Activated naive CD8-positive, alpha-beta T cell treated with anti-CD3 and anti-CD28 coated beads, Interleukin-2, amount 10 ng/mL, durations not matched to agents 7 days and 5 days (primary cell): ENCODE measurements at regions not wholly inside any gene's neighbourhood (a gene's known extent, or its start where the extent isn't known, plus 50 kb on each side); places are given as distances from the start of the nearest gene placed in this dataset.

Experiments used
- ATAC-seq: fragments of 150-1000 bp; cut with Tn5 transposase; one replicate; pipeline ENCODE4 v1.10.0; 2021; ENCODE audit warnings: low read depth, moderate library complexity
- POLR2A ChIA-PET: fragments of 350-600 bp; sonication (Branson Sonifier 250); formaldehyde crosslinking; loops from one replicate; lab custom pipeline; 2021; ENCODE audit warnings: antibody characterized with exemption; lab: Charles Lee
- DNase-seq: peaks from one replicate; pipeline ENCODE4 v3.0.0; 2021
- H3K27ac Mint-ChIP-seq: one replicate; pipeline ENCODE4 v1.8.0; 2022; ENCODE audit warnings: mild to moderate bottlenecking, mixed read lengths
- H3K27me3 Mint-ChIP-seq: one replicate; pipeline ENCODE4 v1.8.0; 2022; ENCODE audit warnings: mild to moderate bottlenecking, moderate library complexity, mixed read lengths
- H3K36me3 Mint-ChIP-seq: one replicate; pipeline ENCODE4 v1.8.0; 2021; ENCODE audit warnings: mild to moderate bottlenecking, mixed read lengths
- H3K4me1 Mint-ChIP-seq: one replicate; pipeline ENCODE4 v1.8.0; 2021; ENCODE audit warnings: mixed read lengths
- H3K4me3 Mint-ChIP-seq: one replicate; pipeline ENCODE4 v1.8.0; 2022; ENCODE audit warnings: mild to moderate bottlenecking, moderate library complexity, mixed read lengths
- H3K9me3 Mint-ChIP-seq: one replicate; pipeline ENCODE4 v1.8.0; 2021; ENCODE audit warnings: mixed read lengths

GRCh38 chrX:69110116-69110530 is 55.1 kb downstream of the PJA1 start:
- DNase-seq (no peak), ATAC-seq (no peak)
- Mint-ChIP-seq H3K9me3 (no peaks in the 10 kb centered on the region), H3K4me1 (peaks cover under 1% of the 10 kb centered on the region), H3K36me3 (no peaks in the 10 kb centered on the region), H3K27me3 (peaks cover 2% of the 10 kb centered on the region), H3K27ac (no peak overlapping the region), H3K4me3 (no peak overlapping the region)
- POLR2A ChIA-PET = no interaction called here

- Mint-ChIP-seq H3K27ac (no peak overlapping the region), H3K36me3 (no peaks in the 10 kb centered on the region), H3K4me3 (no peak overlapping the region), H3K27me3 (peaks cover 2% of the 10 kb centered on the region), H3K4me1 (no peaks in the 10 kb centered on the region), H3K9me3 (no peaks in the 10 kb centered on the region)
- POLR2A ChIA-PET = no interaction called here
- no peak for DNase-seq
- ATAC-seq = no peak
These were observed 55.5 kb downstream of the PJA1 start for GRCh38 chrX:69109706-69110105.

GRCh38 chrX:69109036-69109663 is 56.1 kb downstream of the PJA1 start:
- POLR2A ChIA-PET = no interaction called here
- Mint-ChIP-seq H3K4me3 (no peak overlapping the region), H3K36me3 (no peaks in the 10 kb centered on the region), H3K27ac (no peak overlapping the region), H3K27me3 (peaks cover 2% of the 10 kb centered on the region), H3K9me3 (no peaks in the 10 kb centered on the region), H3K4me1 (no peaks in the 10 kb centered on the region)
- no peak for DNase-seq
- no peak for ATAC-seq

- POLR2A ChIA-PET = no interaction called here
- H3K27me3 Mint-ChIP-seq = peaks cover 2% of the 10 kb centered on the region
- no peaks in the 10 kb centered on the region for H3K9me3 Mint-ChIP-seq
- H3K27ac Mint-ChIP-seq = no peak overlapping the region
- H3K4me3 Mint-ChIP-seq = no peak overlapping the region
- DNase-seq (no peak), ATAC-seq (no peak)
- H3K4me1 Mint-ChIP-seq = no peaks in the 10 kb centered on the region
- H3K36me3 Mint-ChIP-seq = no peaks in the 10 kb centered on the region
These were observed 57.4 kb downstream of the PJA1 start for GRCh38 chrX:69107747-69108401.

GRCh38 chrX:69107231-69107739 is 58.0 kb downstream of the PJA1 start:
- POLR2A ChIA-PET = no interaction called here
- Mint-ChIP-seq H3K27ac (no peak overlapping the region), H3K27me3 (peaks cover 2% of the 10 kb centered on the region), H3K36me3 (no peaks in the 10 kb centered on the region), H3K4me3 (no peak overlapping the region), H3K4me1 (no peaks in the 10 kb centered on the region), H3K9me3 (no peaks in the 10 kb centered on the region)
- ATAC-seq = no peak
- DNase-seq = no peak

- Mint-ChIP-seq H3K36me3 (no peaks in the 10 kb centered on the region), H3K4me3 (no peak overlapping the region), H3K9me3 (no peaks in the 10 kb centered on the region), H3K27ac (no peak overlapping the region), H3K27me3 (peaks cover 2% of the 10 kb centered on the region), H3K4me1 (no peaks in the 10 kb centered on the region)
- DNase-seq (no peak), ATAC-seq (no peak)
- POLR2A ChIA-PET = no interaction called here
These were observed 60.4 kb downstream of the PJA1 start for GRCh38 chrX:69104756-69105434.

GRCh38 chrX:69103539-69103938 is 61.7 kb downstream of the PJA1 start:
- Mint-ChIP-seq H3K9me3 (no peaks in the 10 kb centered on the region), H3K27ac (no peak overlapping the region), H3K4me1 (no peaks in the 10 kb centered on the region), H3K4me3 (no peak overlapping the region), H3K27me3 (no peaks in the 10 kb centered on the region), H3K36me3 (no peaks in the 10 kb centered on the region)
- DNase-seq (no peak), ATAC-seq (no peak)
- POLR2A ChIA-PET = no interaction called here

- ATAC-seq (no peak), DNase-seq (no peak)
- no peaks in the 10 kb centered on the region for H3K4me1 Mint-ChIP-seq
- POLR2A ChIA-PET = no interaction called here
- H3K9me3 Mint-ChIP-seq = no peaks in the 10 kb centered on the region
- no peaks in the 10 kb centered on the region for H3K36me3 Mint-ChIP-seq
- H3K4me3 Mint-ChIP-seq = no peak overlapping the region
- no peak overlapping the region for H3K27ac Mint-ChIP-seq
- no peaks in the 10 kb centered on the region for H3K27me3 Mint-ChIP-seq
These were observed 62.5 kb downstream of the PJA1 start for GRCh38 chrX:69102612-69103194.

- no peaks in the 10 kb centered on the region for H3K9me3 Mint-ChIP-seq
- no peaks in the 10 kb centered on the region for H3K36me3 Mint-ChIP-seq
- no peaks in the 10 kb centered on the region for H3K4me1 Mint-ChIP-seq
- H3K27me3 Mint-ChIP-seq = no peaks in the 10 kb centered on the region
- no peak overlapping the region for H3K27ac Mint-ChIP-seq
- DNase-seq (no peak), ATAC-seq (no peak)
- no peak overlapping the region for H3K4me3 Mint-ChIP-seq
- POLR2A ChIA-PET = no interaction called here
These were observed 63.5 kb downstream of the PJA1 start for GRCh38 chrX:69101683-69102251.

- Mint-ChIP-seq H3K27ac (no peak overlapping the region), H3K4me1 (no peaks in the 10 kb centered on the region), H3K4me3 (no peak overlapping the region), H3K36me3 (no peaks in the 10 kb centered on the region), H3K27me3 (no peaks in the 10 kb centered on the region), H3K9me3 (no peaks in the 10 kb centered on the region)
- DNase-seq (no peak), ATAC-seq (no peak)
- POLR2A ChIA-PET = no interaction called here
These were observed 64.8 kb downstream of the PJA1 start for GRCh38 chrX:69100478-69100877.

GRCh38 chrX:69097451-69098236 is 67.6 kb downstream of the PJA1 start:
- ATAC-seq = no peak
- H3K27me3 Mint-ChIP-seq = no peaks in the 10 kb centered on the region
- H3K36me3 Mint-ChIP-seq = no peaks in the 10 kb centered on the region
- no peaks in the 10 kb centered on the region for H3K4me1 Mint-ChIP-seq
- no peaks in the 10 kb centered on the region for H3K9me3 Mint-ChIP-seq
- POLR2A ChIA-PET = no interaction called here
- H3K27ac Mint-ChIP-seq = no peak overlapping the region
- H3K4me3 Mint-ChIP-seq = no peak overlapping the region
- DNase-seq = no peak

- H3K27ac Mint-ChIP-seq = no peak overlapping the region
- DNase-seq (no peak), ATAC-seq (no peak)
- no peaks in the 10 kb centered on the region for H3K4me1 Mint-ChIP-seq
- POLR2A ChIA-PET = no interaction called here
- H3K27me3 Mint-ChIP-seq = no peaks in the 10 kb centered on the region
- no peaks in the 10 kb centered on the region for H3K9me3 Mint-ChIP-seq
- H3K4me3 Mint-ChIP-seq = no peak overlapping the region
- no peaks in the 10 kb centered on the region for H3K36me3 Mint-ChIP-seq
These were observed 68.3 kb downstream of the PJA1 start for GRCh38 chrX:69096963-69097362.
